GM19099 (cell line): ENCODE measurements at regions not wholly inside any gene's neighbourhood (a gene's known extent, or its start where the extent isn't known, plus 50 kb on each side); places are given as distances from the start of the nearest gene placed in this dataset.

Experiments used
- POLR2A ChIP-seq: IDR thresholded peaks from 3 replicates; pipeline ENCODE4 v1.6.1; 2011; ENCODE audit warnings: low read depth; ENCODE audit not compliant: insufficient read length; ENCODE audit errors: extremely low read depth

- TF ChIP-seq POLR2A: no peak
Observed at GRCh38 chr17:70493277-70493874, 324.0 kb downstream of the KCNJ2 start.

- no peak for TF ChIP-seq POLR2A
Observed at GRCh38 chr17:70498631-70499030, 329.3 kb downstream of the KCNJ2 start.

- TF ChIP-seq POLR2A: no peak
Observed at GRCh38 chr17:70499067-70499786, 329.9 kb downstream of the KCNJ2 start.

- TF ChIP-seq POLR2A: no peak
Observed at GRCh38 chr17:70503449-70503848, 334.1 kb downstream of the KCNJ2 start.

- no peak for TF ChIP-seq POLR2A
Observed at GRCh38 chr17:70510288-70510687, 341.0 kb downstream of the KCNJ2 start.

GRCh38 chr17:70517816-70518215 is 348.5 kb downstream of the KCNJ2 start:
- TF ChIP-seq POLR2A: no peak

GRCh38 chr17:70519300-70519699 is 350.0 kb downstream of the KCNJ2 start:
- TF ChIP-seq POLR2A: no peak

GRCh38 chr17:70520447-70520846 is 351.1 kb downstream of the KCNJ2 start:
- TF ChIP-seq POLR2A: no peak

GRCh38 chr17:70520956-70521355 is 351.6 kb downstream of the KCNJ2 start:
- TF ChIP-seq POLR2A: no peak

GRCh38 chr17:70521821-70522256 is 352.5 kb downstream of the KCNJ2 start:
- TF ChIP-seq POLR2A: no peak

GRCh38 chr17:70523426-70523825 is 354.1 kb downstream of the KCNJ2 start:
- no peak for TF ChIP-seq POLR2A

GRCh38 chr17:70525961-70526360 is 356.6 kb downstream of the KCNJ2 start:
- TF ChIP-seq POLR2A: no peak

GRCh38 chr17:70527364-70527888 is 358.1 kb downstream of the KCNJ2 start:
- TF ChIP-seq POLR2A: no peak

- no peak for TF ChIP-seq POLR2A
Observed at GRCh38 chr17:70533427-70533826, 364.1 kb downstream of the KCNJ2 start.

- TF ChIP-seq POLR2A: no peak
Observed at GRCh38 chr17:70535986-70536385, 366.7 kb downstream of the KCNJ2 start.
